Keratinocyte (primary cell): ENCODE measurements at regions not wholly inside any gene's neighbourhood (a gene's known extent, or its start where the extent isn't known, plus 50 kb on each side); places are given as distances from the start of the nearest gene placed in this dataset.

Experiments used
- DNase-seq: peaks from one replicate; pipeline ENCODE4 v3.0.0-alpha.2; 2011; ENCODE audit warnings: low read depth, missing footprints, low spot score
- FAIRE-seq: peaks from 2 replicates; lab custom pipeline; 2011; peaks lifted over from hg19 to GRCh38; lab: Jason Lieb, UNC
- H2AFZ ChIP-seq: 2 replicates; pipeline ENCODE4 v1.6.0; 2012; ENCODE audit warnings: low read length, control low read depth, inconsistent platforms; ENCODE audit not compliant: control insufficient read depth
- H3K27ac ChIP-seq: 2 replicates; pipeline ENCODE4 v1.5.1; 2011; ENCODE audit warnings: low read length; ENCODE audit not compliant: control insufficient read depth, insufficient read depth
- H3K27me3 ChIP-seq: 3 replicates; pipeline ENCODE4 v1.6.0; 2011; ENCODE audit warnings: low read length; ENCODE audit not compliant: control insufficient read depth, insufficient read depth; ENCODE audit errors: extremely low read depth
- H3K36me3 ChIP-seq, 2 experiments: 2 replicates in 1 of 2; 3 replicates in 1 of 2; pipeline ENCODE4 v1.5.1; 2011; ENCODE audit warnings: low read length in 2 of 2, mild to moderate bottlenecking in 1 of 2; ENCODE audit not compliant: control insufficient read depth in 2 of 2, insufficient read depth in 2 of 2; ENCODE audit errors: extremely low read depth in 1 of 2
- H3K4me1 ChIP-seq: 3 replicates; pipeline ENCODE4 v1.5.1; 2011; ENCODE audit warnings: low read length; ENCODE audit not compliant: control insufficient read depth, insufficient read depth; ENCODE audit errors: extremely low read depth
- H3K4me2 ChIP-seq: 3 replicates; pipeline ENCODE4 v1.6.0; 2011; ENCODE audit warnings: low read depth, low read length; ENCODE audit not compliant: control insufficient read depth, insufficient read depth; ENCODE audit errors: extremely low read depth
- H3K4me3 ChIP-seq, 3 experiments: fragments of 200-600 bp in 1 of 3; sonication (generic) in 1 of 3; 2 replicates in 2 of 3; 3 replicates in 1 of 3; pipeline ENCODE4 v1.5.1; 2011 to 2016; ENCODE audit warnings: low read length in 3 of 3, mild to moderate bottlenecking in 3 of 3, control low read depth in 2 of 3, inconsistent platforms in 1 of 3, low read depth in 1 of 3, mixed read lengths in 1 of 3, mixed run types in 1 of 3, moderate library complexity in 1 of 3; ENCODE audit not compliant: control insufficient read depth in 2 of 3, insufficient read depth in 2 of 3; ENCODE audit errors: extremely low read depth in 1 of 3
- H3K79me2 ChIP-seq: 2 replicates; pipeline ENCODE4 v1.6.0; 2012; ENCODE audit warnings: low read length; ENCODE audit not compliant: control insufficient read depth, insufficient read depth
- H3K9ac ChIP-seq: 3 replicates; pipeline ENCODE4 v1.6.0; 2011; ENCODE audit warnings: low read length; ENCODE audit not compliant: control insufficient read depth, insufficient read depth; ENCODE audit errors: extremely low read depth
- H3K9me1 ChIP-seq: 3 replicates; pipeline ENCODE4 v1.6.0; 2011; ENCODE audit warnings: low read length; ENCODE audit not compliant: control insufficient read depth, insufficient read depth; ENCODE audit errors: extremely low read depth
- H3K9me3 ChIP-seq: 2 replicates; pipeline ENCODE4 v1.5.1; 2012; ENCODE audit warnings: low read depth, low read length; ENCODE audit not compliant: control insufficient read depth
- H4K20me1 ChIP-seq: 3 replicates; pipeline ENCODE4 v1.6.0; 2011; ENCODE audit warnings: low read length; ENCODE audit not compliant: control insufficient read depth, insufficient read depth; ENCODE audit errors: extremely low read depth
- EZH2 ChIP-seq: IDR thresholded peaks from one replicate; pipeline ENCODE4 v1.6.1; 2012; ENCODE audit warnings: inconsistent platforms, mild to moderate bottlenecking, low read length, moderate library complexity
- dilution Hi-C: fragments of 300-500 bp; cut with MboI; formaldehyde crosslinking; loops from one replicate; pipeline ENCODE4 v1.7.0; 2020; ENCODE audit warnings: low sequenced_read_pairs; ENCODE audit not compliant: extremely low pct_ligation_motif_present
- TF ChIP-seq, protein P1 (sequence below), 3 experiments: IDR thresholded peaks in 1 of 3; conservative IDR thresholded peaks in 1 of 3; optimal IDR thresholded peaks in 1 of 3; 2 replicates in 2 of 3; 3 replicates in 1 of 3; pipeline versions ENCODE3 to v1.5.1; 2011; ENCODE audit warnings: low read length in 3 of 3, mild to moderate bottlenecking in 3 of 3, moderate library complexity in 2 of 3, control low read depth in 1 of 3, inconsistent platforms in 1 of 3; ENCODE audit not compliant: insufficient read depth in 2 of 3; ENCODE audit errors: extremely low read depth in 1 of 3

DNA sequence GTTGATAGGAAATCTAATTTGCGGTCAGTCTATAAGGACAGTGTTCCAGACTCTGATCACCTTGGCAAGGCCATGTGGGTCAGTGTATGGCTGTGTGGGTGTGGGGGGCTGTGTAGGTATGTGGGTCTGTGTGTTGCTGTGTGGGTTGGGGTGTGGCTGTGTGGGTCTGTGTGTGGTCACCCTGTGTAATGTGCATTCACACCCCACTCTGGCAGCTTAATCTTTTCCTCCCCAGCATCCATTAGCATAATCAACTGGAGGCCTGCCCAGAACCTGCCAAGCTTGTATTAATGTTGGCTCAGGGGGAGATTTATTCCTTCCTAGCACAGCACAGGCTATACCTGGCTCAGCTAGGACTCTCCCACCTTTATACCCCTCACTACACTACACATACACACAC is 203.2 kb downstream of the TUBA3C start:
- Histone ChIP-seq H3K4me3 (no peak overlapping the region), H3K9ac (no peak overlapping the region), H3K9me1 (no peaks in the 10 kb centered on the region), H3K79me2 (no peaks in the 10 kb centered on the region), H3K36me3 (no peaks in the 10 kb centered on the region), H4K20me1 (no peaks in the 10 kb centered on the region), H3K27me3 (no peaks in the 10 kb centered on the region), H3K9me3 (no peaks in the 10 kb centered on the region), H2AFZ (no peak overlapping the region), H3K4me1 (no peaks in the 10 kb centered on the region), H3K4me2 (no peak overlapping the region), H3K27ac (no peak overlapping the region)
- dilution Hi-C loops: no loop called here
- DNase-seq (no peak), FAIRE-seq (no peak)
- TF ChIP-seq, protein P1, sequence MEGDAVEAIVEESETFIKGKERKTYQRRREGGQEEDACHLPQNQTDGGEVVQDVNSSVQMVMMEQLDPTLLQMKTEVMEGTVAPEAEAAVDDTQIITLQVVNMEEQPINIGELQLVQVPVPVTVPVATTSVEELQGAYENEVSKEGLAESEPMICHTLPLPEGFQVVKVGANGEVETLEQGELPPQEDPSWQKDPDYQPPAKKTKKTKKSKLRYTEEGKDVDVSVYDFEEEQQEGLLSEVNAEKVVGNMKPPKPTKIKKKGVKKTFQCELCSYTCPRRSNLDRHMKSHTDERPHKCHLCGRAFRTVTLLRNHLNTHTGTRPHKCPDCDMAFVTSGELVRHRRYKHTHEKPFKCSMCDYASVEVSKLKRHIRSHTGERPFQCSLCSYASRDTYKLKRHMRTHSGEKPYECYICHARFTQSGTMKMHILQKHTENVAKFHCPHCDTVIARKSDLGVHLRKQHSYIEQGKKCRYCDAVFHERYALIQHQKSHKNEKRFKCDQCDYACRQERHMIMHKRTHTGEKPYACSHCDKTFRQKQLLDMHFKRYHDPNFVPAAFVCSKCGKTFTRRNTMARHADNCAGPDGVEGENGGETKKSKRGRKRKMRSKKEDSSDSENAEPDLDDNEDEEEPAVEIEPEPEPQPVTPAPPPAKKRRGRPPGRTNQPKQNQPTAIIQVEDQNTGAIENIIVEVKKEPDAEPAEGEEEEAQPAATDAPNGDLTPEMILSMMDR (optimal IDR thresholded peaks at IDR 0.05 in 1 of 3, IDR thresholded peaks at IDR 0.05 in 1 of 3, conservative IDR thresholded peaks at IDR 0.05 in 1 of 3; ENCODE audit: extremely low read depth in 1 of 3, insufficient read depth in 2 of 3, low read length in 3 of 3): no peak
- no peak for TF ChIP-seq EZH2

DNA sequence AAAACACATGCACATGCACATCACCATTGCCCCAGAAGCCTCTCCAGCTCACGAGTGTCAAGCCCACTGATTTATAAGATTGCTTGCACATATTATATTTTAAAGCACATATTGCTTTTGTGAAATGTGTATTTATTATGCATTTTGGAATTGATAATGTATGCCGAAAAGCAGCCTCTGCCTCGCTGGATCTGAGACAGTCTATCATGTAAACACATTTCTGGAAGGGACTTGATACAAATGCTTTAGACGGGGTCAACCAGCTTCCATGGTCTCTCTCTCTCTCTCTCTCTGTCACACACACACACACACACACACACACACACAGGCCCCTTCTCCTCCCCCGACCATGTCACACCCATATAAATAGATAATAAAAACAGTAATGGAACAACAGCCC is 203.8 kb downstream of the TUBA3C start:
- no peaks in the 10 kb centered on the region for H3K79me2 ChIP-seq
- dilution Hi-C loops: no loop called here
- FAIRE-seq (no peak), DNase-seq (no peak)
- H3K9ac ChIP-seq: no peak overlapping the region
- H3K36me3 ChIP-seq: no peaks in the 10 kb centered on the region
- no peak overlapping the region for H3K4me2 ChIP-seq
- no peak overlapping the region for H2AFZ ChIP-seq
- H3K27ac ChIP-seq: no peak overlapping the region
- H4K20me1 ChIP-seq: no peaks in the 10 kb centered on the region
- TF ChIP-seq, protein P1 (optimal IDR thresholded peaks at IDR 0.05 in 1 of 3, IDR thresholded peaks at IDR 0.05 in 1 of 3, conservative IDR thresholded peaks at IDR 0.05 in 1 of 3; ENCODE audit: extremely low read depth in 1 of 3, insufficient read depth in 2 of 3, low read length in 3 of 3): no peak
- no peak for TF ChIP-seq EZH2
- H3K4me3 ChIP-seq: no peak overlapping the region
- H3K4me1 ChIP-seq: no peaks in the 10 kb centered on the region
- no peaks in the 10 kb centered on the region for H3K9me1 ChIP-seq
- no peaks in the 10 kb centered on the region for H3K9me3 ChIP-seq
- H3K27me3 ChIP-seq: no peaks in the 10 kb centered on the region
